GM19395 (cell line): ENCODE measurements at regions not wholly inside any gene's neighbourhood (a gene's known extent, or its start where the extent isn't known, plus 50 kb on each side); places are given as distances from the start of the nearest gene placed in this dataset.
"Not testable (repeated sequence)": the region's sequence is repeated elsewhere in the genome, so short reads cannot be mapped to it uniquely, and the experiment has no call there.

Source experiments
- ATAC-seq: cut with Tn5 transposase; IDR thresholded peaks from one replicate; pipeline ENCODE4 v1.9.1; 2021; ENCODE audit warnings: mild to moderate bottlenecking, moderate library complexity; ENCODE audit not compliant: unreplicated experiment

GRCh38 chr15:62867844-62868243, 174.7 kb upstream of the TPM1 start:
- ATAC-seq: no peak

GRCh38 chr15:62868507-62868906, 174.0 kb upstream of the TPM1 start:
- no peak for ATAC-seq

- ATAC-seq: no peak
These were observed 173.4 kb upstream of the TPM1 start for GRCh38 chr15:62869116-62869515.

GRCh38 chr15:62870216-62870615, 172.3 kb upstream of the TPM1 start:
- ATAC-seq: no peak

GRCh38 chr15:62870701-62871100, 171.8 kb upstream of the TPM1 start:
- not testable (repeated sequence) for ATAC-seq

- no peak for ATAC-seq
These were observed 169.3 kb upstream of the TPM1 start for GRCh38 chr15:62873203-62873602.

- ATAC-seq: no peak
These were observed 168.5 kb upstream of the TPM1 start for GRCh38 chr15:62874064-62874463.

- ATAC-seq: no peak
These were observed 167.5 kb upstream of the TPM1 start for GRCh38 chr15:62874959-62875625.

- ATAC-seq: no peak
These were observed 166.9 kb upstream of the TPM1 start for GRCh38 chr15:62875626-62876021.

GRCh38 chr15:62877276-62877857, 165.2 kb upstream of the TPM1 start:
- ATAC-seq: no peak

- ATAC-seq: no peak
These were observed 164.5 kb upstream of the TPM1 start for GRCh38 chr15:62878070-62878469.

- no peak for ATAC-seq
These were observed 162.8 kb upstream of the TPM1 start for GRCh38 chr15:62879770-62880169.

GRCh38 chr15:62880278-62880677, 162.3 kb upstream of the TPM1 start:
- no peak for ATAC-seq

GRCh38 chr15:62881056-62881455, 161.5 kb upstream of the TPM1 start:
- ATAC-seq: no peak

GRCh38 chr15:62883938-62884479, 158.5 kb upstream of the TPM1 start:
- ATAC-seq: no peak

- ATAC-seq: no peak
These were observed 156.0 kb upstream of the TPM1 start for GRCh38 chr15:62886431-62887071.

GRCh38 chr15:62887113-62887570, 155.4 kb upstream of the TPM1 start:
- no peak for ATAC-seq

- ATAC-seq: no peak
These were observed 153.9 kb upstream of the TPM1 start for GRCh38 chr15:62888623-62889022.

GRCh38 chr15:62889141-62889661, 153.3 kb upstream of the TPM1 start:
- ATAC-seq: no peak

- no peak for ATAC-seq
These were observed 152.6 kb upstream of the TPM1 start for GRCh38 chr15:62889734-62890505.
